ENCODE measurements at regions not wholly inside any gene's neighbourhood (a gene's known extent, or its start where the extent isn't known, plus 50 kb on each side); places are given as distances from the start of the nearest gene placed in this dataset.

GRCh38 chr3:35498506-35499210 is 140.7 kb upstream of the ARPP21 start:
- no peak for TF ChIP-seq POLR2A (IDR thresholded peaks at IDR 0.05)
- no peak for TF ChIP-seq CTCF (IDR thresholded peaks at IDR 0.05 in 8 of 11, conservative IDR thresholded peaks at IDR 0.05 in 3 of 11)
- no peak for TF ChIP-seq POLR2AphosphoS5 (IDR thresholded peaks at IDR 0.05)
- no peak overlapping the region for H3K4me3 ChIP-seq
- no peaks in the 10 kb centered on the region for H3K36me3 ChIP-seq
- no peak for DNase-seq
- WGBS, 5 donors, result 38 to 62% (median 47%) methylated on average over 4 of the region's 4 CpGs
- no peaks in the 10 kb centered on the region for H3K27me3 ChIP-seq (replicated peaks in 1 of 7)
- H3K27ac ChIP-seq, result no peak overlapping the region
- intact Hi-C loops (cut with DNase I; ENCODE audit: low total_unique reads), result no loop called here
- H3K4me1 ChIP-seq, result no peaks in the 10 kb centered on the region
- H3K9me3 ChIP-seq, result no peaks in the 10 kb centered on the region

- H3K9me3 ChIP-seq, result peaks cover 0 to 4% (median 0%) of the 10 kb centered on the region in 8 donors
- DNase-seq, result no peak
- no peak overlapping the region for H3K27ac ChIP-seq
- no peaks in the 10 kb centered on the region for H3K27me3 ChIP-seq (replicated peaks in 1 of 7)
- no peaks in the 10 kb centered on the region for H3K4me1 ChIP-seq
- 56 to 75% (median 65%) methylated on average over 3 of the region's 3 CpGs for WGBS, 5 donors
- H3K4me3 ChIP-seq, result no peak overlapping the region
- intact Hi-C loops (cut with DNase I; ENCODE audit: low total_unique reads), result no loop called here
- TF ChIP-seq CTCF (IDR thresholded peaks at IDR 0.05 in 8 of 11, conservative IDR thresholded peaks at IDR 0.05 in 3 of 11) (no peak), POLR2AphosphoS5 (IDR thresholded peaks at IDR 0.05) (no peak), POLR2A (IDR thresholded peaks at IDR 0.05) (no peak)
- H3K36me3 ChIP-seq, result no peaks in the 10 kb centered on the region
Measured at GRCh38 chr3:35500641-35501350, 138.5 kb upstream of the ARPP21 start.

GRCh38 chr3:35502699-35503098 is 136.6 kb upstream of the ARPP21 start:
- Histone ChIP-seq H3K4me1 (no peaks in the 10 kb centered on the region), H3K9me3 (peaks cover 0 to 5% (median 0%) of the 10 kb centered on the region in 8 donors), H3K27me3 (replicated peaks in 1 of 7) (no peaks in the 10 kb centered on the region), H3K4me3 (no peak overlapping the region), H3K27ac (no peak overlapping the region), H3K36me3 (no peaks in the 10 kb centered on the region)
- intact Hi-C loops (cut with DNase I; ENCODE audit: low total_unique reads), result no loop called here
- TF ChIP-seq CTCF (IDR thresholded peaks at IDR 0.05 in 8 of 11, conservative IDR thresholded peaks at IDR 0.05 in 3 of 11) (no peak), POLR2AphosphoS5 (IDR thresholded peaks at IDR 0.05) (no peak), POLR2A (IDR thresholded peaks at IDR 0.05) (no peak)
- no peak for DNase-seq

GRCh38 chr3:35505181-35505580 is 134.1 kb upstream of the ARPP21 start:
- Histone ChIP-seq H3K4me1 (no peaks in the 10 kb centered on the region), H3K9me3 (peaks cover 0 to 12% (median 0%) of the 10 kb centered on the region in 8 donors), H3K4me3 (no peak overlapping the region), H3K27ac (no peak overlapping the region), H3K27me3 (replicated peaks in 1 of 7) (no peaks in the 10 kb centered on the region), H3K36me3 (no peaks in the 10 kb centered on the region)
- intact Hi-C loops (cut with DNase I; ENCODE audit: low total_unique reads), result no loop called here
- WGBS, 5 donors, result 33 to 55% (median 46%) methylated on average over 4 to 7 of the region's 7 CpGs
- no peak for TF ChIP-seq CTCF (IDR thresholded peaks at IDR 0.05 in 8 of 11, conservative IDR thresholded peaks at IDR 0.05 in 3 of 11)
- TF ChIP-seq POLR2A (IDR thresholded peaks at IDR 0.05), result no peak
- TF ChIP-seq POLR2AphosphoS5 (IDR thresholded peaks at IDR 0.05), result no peak
- no peak for DNase-seq

Data from spleen (tissue), 11 donors.